NCI-H524 (cell line): ENCODE measurements at regions not wholly inside any gene's neighbourhood (a gene's known extent, or its start where the extent isn't known, plus 50 kb on each side); places are given as distances from the start of the nearest gene placed in this dataset.
"Not testable (repeated sequence)": the region's sequence is repeated elsewhere in the genome, so short reads cannot be mapped to it uniquely, and the experiment has no call there.

Experiments
- DNase-seq, 2 experiments: peaks; one replicate each; lab custom pipeline; 2025; lab: John Stamatoyannopoulos, UW

DNA sequence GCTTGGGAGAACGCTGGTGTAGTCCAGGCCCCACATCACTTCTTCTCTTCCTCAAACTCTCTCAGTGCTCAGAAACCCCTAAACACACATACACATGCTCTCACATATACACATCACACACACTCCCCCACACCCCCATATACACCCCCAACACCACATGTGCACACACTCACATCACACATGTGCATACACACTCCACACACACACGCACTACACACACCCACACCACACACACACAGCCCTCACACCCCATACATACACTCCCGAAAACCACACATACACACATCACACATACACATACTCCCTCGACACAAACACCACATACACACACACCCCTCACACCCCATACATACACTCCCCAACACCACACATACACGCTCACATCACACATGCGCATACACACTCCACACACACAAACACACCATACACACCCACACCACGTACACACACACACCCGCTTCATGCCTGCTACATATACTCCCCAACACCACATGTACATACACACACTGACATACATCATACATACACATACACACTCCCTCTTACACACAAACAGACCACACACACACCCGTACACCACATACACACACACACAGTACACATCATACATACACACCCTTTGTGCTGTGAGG lies 110.3 kb upstream of the TMEM170B start:
- no peak for DNase-seq

DNA sequence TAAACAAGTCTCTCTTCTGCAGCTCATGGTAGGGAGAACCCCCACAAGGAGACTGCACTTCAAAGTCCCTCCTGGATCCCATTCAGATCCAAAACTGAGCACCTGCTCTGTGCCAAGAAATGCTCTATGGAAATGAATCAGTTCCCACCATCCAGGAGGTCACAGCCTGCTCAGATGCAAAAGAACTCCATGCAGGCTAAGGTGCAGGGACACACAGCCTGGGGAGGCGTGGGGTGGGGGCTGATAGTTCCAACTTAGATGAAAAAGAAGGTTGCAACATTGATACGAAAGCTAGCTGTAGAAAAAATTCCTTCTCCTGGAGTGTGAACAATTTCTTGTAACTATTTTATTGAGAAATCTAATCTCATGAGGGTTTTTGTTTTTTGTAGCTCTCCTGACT lies 111.0 kb upstream of the TMEM170B start:
- DNase-seq = no peak

DNA sequence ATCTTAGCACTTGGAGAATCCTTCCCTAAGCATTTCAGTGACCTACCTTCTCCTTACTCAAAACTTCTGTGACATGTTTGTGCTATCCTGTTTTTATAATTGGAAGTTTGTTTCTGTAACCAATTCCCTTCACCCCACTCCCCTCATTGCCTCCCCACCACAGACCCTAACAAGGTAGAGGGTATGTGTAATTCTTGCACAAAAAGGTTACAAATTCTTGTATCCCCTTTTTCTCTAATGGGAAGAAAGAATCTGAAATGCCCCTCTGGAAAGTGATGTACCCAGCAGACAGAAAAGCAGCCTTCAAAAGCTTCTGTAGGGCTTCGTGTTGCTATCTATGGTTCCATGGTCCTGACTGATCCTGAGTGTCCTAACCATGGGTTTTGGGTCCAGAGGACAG lies 111.7 kb upstream of the TMEM170B start:
- no peak for DNase-seq

DNA sequence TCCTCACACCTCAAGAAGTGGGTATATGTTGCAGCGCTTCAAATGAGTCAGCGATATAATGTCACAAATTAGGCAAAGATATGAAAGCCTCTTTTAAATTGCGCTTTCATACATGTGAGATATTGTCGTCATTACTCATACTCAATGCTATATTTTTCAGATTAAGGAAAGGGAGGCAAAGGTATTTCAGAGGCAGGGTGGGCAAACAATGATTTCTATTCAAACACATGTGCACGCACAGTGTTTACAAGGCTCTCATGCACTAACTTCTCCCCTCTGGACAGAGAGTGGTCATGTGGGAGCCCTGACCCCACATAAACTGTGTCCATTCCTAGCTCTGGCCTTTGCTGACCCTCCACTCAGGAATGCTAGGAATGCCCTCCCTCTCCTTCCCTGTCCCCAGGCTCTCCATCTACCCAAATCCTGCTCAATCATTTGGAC lies 112.1 kb upstream of the TMEM170B start:
- no peak for DNase-seq

DNA sequence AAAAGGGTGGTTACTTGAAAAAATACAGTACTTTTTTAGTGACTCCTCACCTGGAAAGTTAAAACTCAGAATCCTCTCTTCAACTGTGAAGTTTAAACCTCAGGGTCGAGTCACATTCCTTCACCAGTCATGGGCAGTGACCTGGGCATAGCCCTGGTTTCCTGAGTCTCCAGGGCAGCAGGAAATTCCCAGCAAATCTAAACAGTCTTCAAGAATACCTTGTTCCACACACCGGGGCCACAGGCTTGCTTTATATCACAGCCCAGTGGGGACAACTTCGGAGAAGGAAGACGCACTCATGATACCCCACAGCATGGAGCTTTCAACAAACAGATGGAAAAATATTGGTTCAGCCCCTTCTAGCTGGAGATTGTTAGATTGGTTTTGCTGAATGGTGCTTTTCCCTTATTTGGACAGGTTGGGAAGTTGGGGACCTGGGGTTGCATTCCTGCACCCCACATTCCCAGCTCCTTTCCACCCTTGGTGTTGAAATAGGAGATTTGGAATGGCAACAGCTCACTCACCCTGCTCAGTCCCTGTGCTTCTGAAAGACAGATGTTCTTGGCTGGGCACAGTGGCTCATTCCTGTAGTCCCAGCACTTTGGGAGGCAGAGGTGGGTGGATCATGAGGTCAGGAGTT lies 113.0 kb upstream of the TMEM170B start:
- DNase-seq = no peak

DNA sequence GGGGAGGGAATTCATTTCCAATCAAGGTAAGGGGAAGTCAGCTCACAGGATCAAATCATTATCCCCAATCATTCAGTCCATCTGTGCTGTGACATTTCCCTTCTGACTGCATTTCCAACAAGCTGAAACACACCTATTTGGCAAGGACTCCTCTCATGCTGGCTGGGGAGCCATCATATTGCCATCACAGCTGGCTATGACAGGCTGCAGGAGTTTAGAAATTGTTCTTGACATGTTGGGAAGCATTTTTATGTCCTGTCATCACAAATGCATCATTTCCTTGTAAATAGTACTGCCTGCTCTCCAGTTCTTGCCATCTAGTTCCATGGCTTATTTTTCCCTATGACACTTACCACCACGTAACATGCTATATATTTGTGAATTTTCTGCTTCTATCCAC lies 113.9 kb upstream of the TMEM170B start:
- DNase-seq = no peak

DNA sequence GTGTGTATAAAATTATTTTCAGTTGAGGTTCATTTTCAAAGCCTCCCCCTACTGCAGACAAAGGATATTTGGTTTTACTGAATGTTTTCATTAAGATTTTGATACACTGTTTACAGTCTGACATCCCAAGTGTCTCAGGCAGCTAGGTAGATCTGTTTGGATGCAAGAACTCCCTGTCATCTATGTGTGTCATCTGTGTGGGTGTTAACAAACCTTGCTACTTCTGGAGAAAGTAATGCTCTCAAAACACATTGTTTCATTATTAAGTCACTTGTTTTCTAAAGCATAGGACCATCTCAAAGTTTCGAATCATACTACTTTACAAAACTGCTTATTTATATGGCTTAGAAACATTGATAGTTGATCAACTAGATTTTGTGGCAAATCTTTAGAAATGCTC lies 114.5 kb upstream of the TMEM170B start:
- DNase-seq = no peak

DNA sequence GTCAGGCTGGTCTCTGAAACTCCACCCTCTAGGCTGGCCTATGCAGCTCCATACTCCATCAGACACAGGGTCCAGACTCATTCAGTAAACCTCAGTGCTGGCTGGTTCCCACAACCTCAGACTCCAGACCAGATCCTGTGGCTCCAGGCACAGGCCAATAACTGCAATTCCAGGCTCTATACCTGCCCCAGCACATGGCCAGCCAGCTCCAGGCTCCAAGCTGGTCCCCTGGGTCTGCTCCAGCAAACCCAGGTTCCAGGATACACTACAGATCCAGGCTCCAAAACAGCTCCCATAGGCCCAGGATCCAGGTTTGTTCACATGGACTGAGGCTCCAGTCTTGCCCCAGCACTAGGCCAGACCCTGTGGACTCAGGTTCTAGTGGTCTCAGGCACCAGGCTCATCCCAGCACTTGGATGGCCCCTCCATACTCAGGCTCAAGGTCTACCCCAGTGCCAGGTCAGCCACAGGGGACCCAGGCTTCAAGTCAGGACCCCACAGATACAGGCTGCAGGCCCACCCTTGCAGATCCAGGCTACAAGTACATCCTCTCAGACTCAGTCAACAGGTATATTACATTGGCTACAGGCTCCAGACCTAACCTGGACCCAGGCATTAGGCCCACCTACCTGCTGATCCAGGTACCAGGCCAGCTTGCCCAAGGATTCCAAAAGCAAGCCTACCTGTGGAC lies 117.6 kb upstream of the TMEM170B start:
- DNase-seq = no peak

DNA sequence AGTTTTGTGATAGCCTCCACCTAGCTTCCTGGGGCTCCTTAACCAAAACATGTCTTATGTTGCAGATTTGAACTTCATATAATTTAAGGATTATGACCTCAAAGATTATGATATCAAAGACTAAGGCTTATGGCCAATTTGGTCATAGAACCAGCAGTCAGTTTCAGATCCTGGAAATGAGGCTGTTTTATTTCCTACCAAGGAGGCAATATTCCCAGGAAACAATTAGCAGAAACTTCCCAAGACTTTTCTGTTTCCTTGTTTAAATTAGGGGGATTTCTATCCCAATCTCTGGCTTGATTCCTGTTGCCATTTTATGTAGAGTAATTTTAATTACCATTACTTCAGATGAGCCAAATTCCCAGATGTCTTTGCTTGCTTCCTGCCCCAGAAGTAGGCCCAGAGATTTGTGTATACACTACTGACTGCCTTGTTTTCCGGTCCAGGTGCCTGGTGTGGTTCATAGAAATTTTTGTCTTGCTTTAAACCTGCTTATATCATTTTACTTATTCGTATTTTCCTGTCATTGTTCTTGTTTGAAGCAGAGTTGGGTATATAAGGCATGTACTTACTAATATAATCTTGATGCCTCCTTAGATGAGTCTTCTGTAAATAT lies 119.2 kb upstream of the TMEM170B start:
- no peak for DNase-seq

DNA sequence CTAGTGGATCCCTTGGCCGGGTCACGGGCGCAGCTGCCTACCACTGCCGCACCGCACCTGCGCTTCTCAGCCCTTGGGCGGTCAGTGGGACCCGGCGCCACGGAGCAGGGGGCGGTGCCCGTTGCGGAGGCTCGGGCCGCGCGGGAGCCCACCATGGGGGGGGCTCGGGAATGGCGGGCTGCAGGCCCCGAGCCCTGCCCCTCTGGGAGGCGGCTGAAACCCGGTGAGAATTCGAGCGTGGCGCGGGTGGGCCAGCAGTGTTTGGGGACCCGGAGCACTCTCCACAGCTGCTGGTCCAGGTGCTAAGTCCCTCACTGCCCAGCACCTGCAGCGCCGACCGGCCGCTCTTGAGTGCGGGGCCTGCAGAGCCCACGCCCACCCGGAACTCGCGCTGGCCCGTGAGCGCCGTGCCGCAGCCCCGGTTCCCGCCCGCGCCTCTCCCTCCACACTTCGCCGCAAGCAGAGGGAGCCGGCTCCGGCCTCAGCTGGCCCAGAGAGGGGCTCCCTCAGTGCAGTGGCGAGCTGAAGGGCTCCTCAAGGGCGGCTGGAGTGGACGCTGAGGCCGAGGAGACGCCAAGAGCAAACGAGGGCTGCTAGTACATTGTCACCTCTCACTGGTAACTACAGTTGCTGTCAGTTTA lies 120.5 kb upstream of the TMEM170B start:
- no peak for DNase-seq

DNA sequence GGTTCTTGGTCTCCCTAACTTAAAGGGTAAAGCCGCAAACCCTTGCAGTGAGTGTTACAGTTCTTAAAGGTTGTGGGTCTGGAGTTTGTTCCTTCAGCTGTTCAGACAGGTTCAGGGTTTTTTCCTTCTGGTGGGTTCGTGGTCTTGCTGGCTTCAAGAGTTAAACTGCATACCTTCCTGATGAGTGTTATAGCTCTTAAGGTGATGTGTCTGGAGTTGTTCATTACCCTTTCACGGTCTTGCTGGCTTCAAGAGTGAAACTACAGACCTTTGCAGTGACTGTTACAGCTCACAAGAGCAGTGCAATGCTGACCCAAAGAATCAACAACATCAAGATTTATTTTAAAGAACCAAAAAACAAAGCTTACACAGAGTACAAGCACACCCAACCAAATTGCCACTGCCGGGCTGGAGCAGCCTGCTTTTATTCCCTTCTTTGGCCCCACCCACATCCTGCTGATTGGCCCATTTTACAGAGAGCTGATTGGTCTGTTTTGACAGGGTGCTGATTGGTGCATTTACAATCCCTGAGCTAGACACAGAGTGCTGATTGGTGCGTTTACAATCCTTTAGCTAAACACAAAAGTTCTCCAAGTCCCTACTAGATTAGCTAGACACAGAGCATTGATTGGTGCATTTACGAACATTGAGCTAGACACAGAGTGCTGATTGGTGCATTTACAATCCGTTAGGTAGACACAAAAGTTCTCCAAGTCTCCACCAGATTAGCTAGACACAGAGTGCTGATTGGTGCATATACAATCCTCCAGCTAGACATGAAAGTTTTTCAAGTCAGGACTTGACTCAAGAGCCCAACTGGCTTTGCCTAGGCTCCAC lies 121.2 kb upstream of the TMEM170B start:
- DNase-seq = not testable (repeated sequence)

DNA sequence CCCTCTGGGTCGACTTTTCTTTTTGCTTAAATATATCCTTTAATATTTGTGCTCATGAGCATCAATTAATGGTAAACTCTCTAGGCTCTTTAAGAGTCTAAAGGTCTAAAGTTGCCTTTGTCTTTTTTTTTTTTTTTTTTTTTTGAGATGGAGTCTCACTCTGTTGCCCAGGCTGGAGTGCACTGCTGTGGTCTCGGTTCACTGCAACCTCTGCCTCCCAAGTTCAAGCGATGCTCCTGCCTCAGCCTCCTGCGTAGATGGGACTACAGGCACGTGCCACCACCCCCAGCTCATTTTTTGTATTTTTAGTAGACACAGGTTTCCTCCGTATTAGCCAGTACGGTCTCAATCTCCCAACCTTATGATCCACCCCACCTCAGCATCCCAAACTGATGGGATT lies 122.0 kb upstream of the TMEM170B start:
- no peak for DNase-seq

DNA sequence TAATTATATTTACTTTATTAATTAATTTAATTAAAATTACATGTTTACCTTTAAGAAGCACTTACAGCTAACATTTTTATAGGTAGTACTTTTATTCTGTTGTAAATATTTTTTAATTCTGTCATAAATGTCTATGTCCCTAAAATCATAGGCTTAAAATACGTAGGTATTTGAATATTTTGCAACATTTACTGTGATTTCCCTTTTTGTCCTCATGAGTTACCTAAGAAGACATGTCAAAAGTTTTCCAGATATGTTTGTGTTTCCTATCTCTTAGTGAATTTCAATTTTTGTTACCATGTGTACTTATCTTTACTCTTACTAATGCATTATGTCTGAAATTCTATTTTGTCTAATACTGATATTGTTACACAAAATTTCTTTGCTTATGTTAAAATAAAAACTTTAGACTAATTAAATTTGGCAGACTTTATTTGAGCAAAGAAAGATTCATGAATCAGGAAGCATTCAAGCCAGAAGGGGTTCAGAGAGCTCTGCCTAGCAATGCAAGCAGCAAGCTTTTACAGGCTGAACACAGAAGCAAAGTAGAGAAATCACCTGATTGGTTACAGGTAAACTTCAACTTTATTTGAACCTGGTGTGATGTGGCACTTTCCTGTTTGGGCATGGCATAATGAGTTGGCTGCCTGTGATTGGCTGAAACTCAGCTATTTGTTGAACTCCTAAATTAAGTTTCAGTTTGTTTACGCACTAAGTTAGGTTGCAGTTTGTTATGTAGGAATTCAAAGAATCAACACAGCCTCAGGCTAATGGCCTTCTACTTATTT lies 123.2 kb upstream of the TMEM170B start:
- DNase-seq = no peak

DNA sequence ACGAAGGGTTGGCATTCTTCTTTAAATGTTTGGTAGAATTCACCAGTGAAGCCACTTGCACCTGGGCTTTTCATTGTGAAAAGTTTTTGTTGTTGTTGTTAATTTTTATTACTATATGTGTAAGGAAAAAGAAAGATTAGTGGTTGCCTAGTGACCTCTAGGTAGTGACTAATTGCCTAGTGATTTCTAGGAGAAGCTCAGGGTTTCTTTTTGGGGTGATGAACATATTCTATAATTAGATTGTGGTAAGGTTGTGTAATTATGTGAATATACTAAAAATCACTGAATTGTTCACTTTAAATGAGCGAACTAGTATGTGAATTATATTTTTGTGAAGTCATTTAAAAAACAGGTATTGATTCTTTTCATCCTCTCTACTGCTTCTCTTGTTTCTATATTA lies 123.8 kb upstream of the TMEM170B start:
- DNase-seq = no peak

DNA sequence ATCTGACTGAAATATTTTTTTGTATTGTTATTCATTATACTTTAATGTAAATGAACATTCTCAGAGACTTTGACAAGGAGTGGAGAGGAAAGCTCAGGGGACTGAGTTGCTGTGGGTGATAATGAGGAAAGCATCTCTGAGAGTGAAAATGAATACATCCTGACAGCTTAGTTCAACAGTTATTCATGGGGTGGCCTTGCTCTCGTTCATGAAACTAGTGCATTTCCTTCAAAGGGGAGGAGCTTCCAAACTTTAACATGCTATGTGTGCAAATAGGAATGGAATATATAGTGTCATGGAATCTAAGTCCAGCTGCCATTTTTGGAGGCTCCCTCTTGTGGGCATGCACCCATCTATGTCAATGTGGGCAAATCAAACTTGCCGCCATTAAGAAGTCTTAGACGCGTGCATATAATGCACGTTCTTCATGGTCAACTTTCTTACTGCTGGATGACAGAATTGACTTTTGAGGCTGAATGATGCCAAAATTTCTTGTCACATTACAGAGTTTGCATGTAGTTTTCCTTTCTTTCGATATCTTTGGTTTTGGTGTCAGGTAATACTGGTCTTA lies 124.3 kb upstream of the TMEM170B start:
- no peak for DNase-seq

DNA sequence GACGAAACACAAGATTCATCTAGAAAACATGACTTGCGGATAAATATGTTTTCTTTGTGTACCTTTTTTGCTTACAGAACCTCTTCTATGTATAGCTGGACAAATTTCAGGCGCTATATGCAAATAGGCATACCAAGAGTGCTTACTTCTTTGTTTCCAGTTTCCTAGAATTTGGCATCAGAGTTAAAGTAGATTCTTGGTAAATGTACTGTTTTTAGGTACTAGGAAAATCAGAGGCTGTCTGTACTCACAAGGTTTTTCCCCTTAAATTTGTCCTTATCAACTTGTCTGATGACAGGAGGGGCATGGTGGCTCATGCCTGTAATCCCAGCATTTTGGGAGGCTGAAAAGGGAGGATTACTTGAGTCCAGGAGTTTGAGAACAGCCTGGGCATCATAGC lies 124.9 kb upstream of the TMEM170B start:
- DNase-seq = no peak

DNA sequence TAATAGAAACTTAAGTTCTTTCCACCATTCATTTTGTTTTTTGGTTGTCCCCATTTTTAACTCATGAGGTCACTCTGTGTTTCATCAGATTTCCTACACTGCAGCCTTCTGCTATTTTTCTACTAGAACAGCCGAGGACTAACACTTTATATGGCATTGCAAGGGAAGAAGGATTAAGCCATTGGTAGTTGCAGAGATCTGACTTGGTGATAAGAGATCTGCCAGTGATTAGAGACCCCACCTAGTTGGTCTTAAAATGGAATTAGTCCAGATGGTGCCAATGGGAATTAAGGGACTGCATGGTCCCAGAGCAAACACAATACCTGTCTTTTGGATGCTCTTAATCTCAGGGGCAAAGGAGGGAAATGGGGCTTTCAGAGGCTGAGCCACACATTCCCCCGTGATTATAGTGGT lies 125.5 kb upstream of the TMEM170B start:
- DNase-seq = peak; percentile 72 to 91

DNA sequence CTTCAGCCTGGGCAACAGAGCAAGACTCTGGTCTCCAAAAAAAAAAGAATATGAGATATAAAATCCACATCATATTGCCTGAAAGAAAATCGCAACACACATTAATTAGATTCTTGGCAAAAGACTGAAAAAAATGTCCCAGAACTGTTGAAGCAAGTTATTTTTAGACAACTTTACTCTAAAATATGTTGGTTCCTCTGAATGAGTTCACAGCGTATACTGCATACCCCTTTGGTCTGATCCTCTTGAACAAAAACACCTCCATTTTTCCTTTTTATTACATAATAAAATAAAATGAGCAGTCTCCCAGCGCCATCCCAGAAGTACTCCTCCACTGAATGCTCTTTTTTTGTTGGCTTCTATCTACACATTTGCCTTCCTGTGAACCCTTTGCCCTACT lies 126.0 kb upstream of the TMEM170B start:
- no peak for DNase-seq

DNA sequence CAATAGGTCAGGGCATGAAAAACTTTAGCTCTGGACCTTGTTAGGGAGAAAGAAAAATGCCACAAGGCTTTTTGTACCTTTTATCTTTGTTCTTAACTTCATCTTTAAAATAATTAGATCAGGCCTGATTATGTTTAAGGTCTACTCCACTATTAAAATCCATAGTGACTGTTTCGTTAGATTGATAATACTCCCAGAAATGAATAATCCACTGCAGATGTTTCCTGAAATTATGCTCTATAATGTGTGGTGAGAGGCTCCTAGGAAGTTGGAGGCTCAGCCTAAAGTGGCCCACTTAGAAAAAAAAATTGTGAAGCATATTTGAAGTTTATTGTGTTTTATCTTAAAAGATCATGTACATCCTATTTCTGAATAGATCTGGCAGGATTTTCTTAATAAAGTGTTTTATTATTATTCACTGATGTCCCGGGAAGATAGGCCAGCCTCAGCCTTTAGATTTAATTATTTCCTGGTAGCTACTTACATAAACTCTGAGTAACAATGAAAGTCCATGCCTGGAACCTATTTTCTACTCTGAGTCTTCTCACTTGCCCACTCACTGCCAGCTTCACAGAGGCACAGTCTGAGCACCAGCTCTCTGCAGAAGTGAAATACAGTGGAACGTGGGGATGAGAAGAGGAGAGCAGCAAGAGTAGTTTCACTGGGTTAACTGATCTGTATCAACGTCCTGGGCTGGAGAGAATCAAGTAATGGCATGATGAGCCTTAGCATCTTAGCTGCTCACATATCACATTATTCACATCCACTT lies 126.8 kb upstream of the TMEM170B start:
- no peak for DNase-seq

DNA sequence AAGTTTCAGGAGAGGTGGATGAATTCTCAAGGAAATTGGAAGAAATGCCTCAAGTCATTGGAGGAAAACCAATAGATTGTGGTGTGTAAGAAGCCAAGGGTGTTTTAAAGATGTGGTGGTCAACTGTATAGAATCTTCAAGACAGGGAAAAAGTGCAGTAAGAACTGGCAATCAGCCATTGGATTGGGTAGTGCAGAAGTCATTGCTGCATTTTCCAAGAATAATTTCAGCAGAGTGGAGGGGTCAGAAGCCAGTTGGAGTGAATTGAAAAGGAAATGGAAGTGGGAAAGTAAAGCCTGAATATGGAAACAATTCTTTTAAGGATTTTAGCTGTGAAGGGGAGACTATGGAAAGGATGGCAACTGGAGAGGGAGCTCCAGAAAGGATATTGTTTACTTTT lies 128.2 kb upstream of the TMEM170B start:
- no peak for DNase-seq
